ENCODE measurements at regions not wholly inside any gene's neighbourhood (a gene's known extent, or its start where the extent isn't known, plus 50 kb on each side); places are given as distances from the start of the nearest gene placed in this dataset.

GRCh38 chr14:37665479-37665878 is 70.0 kb downstream of the TTC6 start:
- no peak overlapping the region for H3K4me3 Mint-ChIP-seq
- no peaks in the 10 kb centered on the region for H3K4me1 Mint-ChIP-seq
- no peak overlapping the region for H3K27ac Mint-ChIP-seq
- TF ChIP-seq CTCF (IDR thresholded peaks at IDR 0.05) = no peak
- ChIA-PET CTCF (no interaction called here), POLR2A (no interaction called here)
- no peak for ATAC-seq (ENCODE audit: low read depth)
- no peaks in the 10 kb centered on the region for H3K27me3 Mint-ChIP-seq
- no peak for DNase-seq
- H3K36me3 Mint-ChIP-seq (ENCODE audit: low read depth) = no peaks in the 10 kb centered on the region
- H3K9me3 Mint-ChIP-seq = peaks cover 16% of the 10 kb centered on the region
- intact Hi-C loops (cut with micrococcal nuclease) = no loop called here

- Mint-ChIP-seq H3K36me3 (ENCODE audit: low read depth) (no peaks in the 10 kb centered on the region), H3K9me3 (peaks cover 16% of the 10 kb centered on the region), H3K27me3 (no peaks in the 10 kb centered on the region), H3K4me3 (no peak overlapping the region), H3K27ac (no peak overlapping the region), H3K4me1 (no peaks in the 10 kb centered on the region)
- DNase-seq (no peak), ATAC-seq (ENCODE audit: low read depth) (no peak)
- TF ChIP-seq CTCF (IDR thresholded peaks at IDR 0.05) = no peak
- ChIA-PET CTCF (no interaction called here), POLR2A (no interaction called here)
- intact Hi-C loops (cut with micrococcal nuclease) = no loop called here
Measured at GRCh38 chr14:37665951-37666350, 70.5 kb downstream of the TTC6 start.

GRCh38 chr14:37668646-37669045 is 73.2 kb downstream of the TTC6 start:
- Mint-ChIP-seq H3K27ac (no peak overlapping the region), H3K4me1 (no peaks in the 10 kb centered on the region), H3K27me3 (no peaks in the 10 kb centered on the region), H3K36me3 (ENCODE audit: low read depth) (no peaks in the 10 kb centered on the region), H3K4me3 (no peak overlapping the region), H3K9me3 (peaks cover 8% of the 10 kb centered on the region)
- POLR2A ChIA-PET = no interaction called here
- DNase-seq = no peak
- TF ChIP-seq CTCF (IDR thresholded peaks at IDR 0.05) = no peak
- CTCF ChIA-PET = no interaction called here
- intact Hi-C loops (cut with micrococcal nuclease) = no loop called here
- no peak for ATAC-seq (ENCODE audit: low read depth)

GRCh38 chr14:37669242-37669641 is 73.8 kb downstream of the TTC6 start:
- DNase-seq (no peak), ATAC-seq (ENCODE audit: low read depth) (no peak)
- POLR2A ChIA-PET = no interaction called here
- Mint-ChIP-seq H3K4me3 (no peak overlapping the region), H3K4me1 (no peaks in the 10 kb centered on the region), H3K27ac (no peak overlapping the region), H3K36me3 (ENCODE audit: low read depth) (no peaks in the 10 kb centered on the region), H3K9me3 (peaks cover 6% of the 10 kb centered on the region), H3K27me3 (no peaks in the 10 kb centered on the region)
- intact Hi-C loops (cut with micrococcal nuclease) = no loop called here
- no peak for TF ChIP-seq CTCF (IDR thresholded peaks at IDR 0.05)
- CTCF ChIA-PET = no interaction called here

- H3K27me3 Mint-ChIP-seq = no peaks in the 10 kb centered on the region
- ATAC-seq (ENCODE audit: low read depth) = no peak
- intact Hi-C loops (cut with micrococcal nuclease) = no loop called here
- no peaks in the 10 kb centered on the region for H3K4me1 Mint-ChIP-seq
- TF ChIP-seq CTCF (IDR thresholded peaks at IDR 0.05) = no peak
- no peaks in the 10 kb centered on the region for H3K36me3 Mint-ChIP-seq (ENCODE audit: low read depth)
- H3K9me3 Mint-ChIP-seq = peaks cover 6% of the 10 kb centered on the region
- POLR2A ChIA-PET = no interaction called here
- CTCF ChIA-PET = no interaction called here
- H3K27ac Mint-ChIP-seq = no peak overlapping the region
- DNase-seq = no peak
- no peak overlapping the region for H3K4me3 Mint-ChIP-seq
Measured at GRCh38 chr14:37673439-37673838, 78.0 kb downstream of the TTC6 start.
